ENCODE measurements at regions not wholly inside any gene's neighbourhood (a gene's known extent, or its start where the extent isn't known, plus 50 kb on each side); places are given as distances from the start of the nearest gene placed in this dataset.

DNA sequence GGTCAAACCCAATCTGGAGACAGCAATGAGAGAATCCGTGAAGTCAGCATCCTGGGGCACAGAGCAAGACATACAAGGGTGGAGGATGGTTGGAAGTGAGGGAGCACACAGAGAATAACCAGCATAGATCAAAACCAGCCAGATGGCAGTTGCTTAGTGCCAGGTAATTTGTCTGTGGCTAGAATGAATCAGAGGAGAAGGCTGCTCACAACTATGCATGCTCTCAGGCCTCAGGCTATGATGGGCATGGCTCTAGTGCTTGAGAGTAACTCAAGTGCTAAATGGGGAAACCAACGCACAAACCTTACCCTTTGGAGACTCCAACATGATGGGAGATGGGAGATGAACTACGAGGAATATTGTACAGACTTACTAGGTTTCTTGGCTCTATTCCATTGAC lies 160.8 kb downstream of the DMRT2 start:
- Mint-ChIP-seq H3K4me3 (no peak overlapping the region), H3K36me3 (ENCODE audit: low read depth) (peaks cover 5% of the 10 kb centered on the region; the same call in 1 of the 2 replicates), H3K4me1 (ENCODE audit: low read depth) (peaks cover 32% of the 10 kb centered on the region), H3K9me3 (peaks cover 6% of the 10 kb centered on the region; the same call in 1 of the 2 replicates), H3K27me3 (ENCODE audit: insufficient read depth) (no peaks in the 10 kb centered on the region; the same call in none of the 2 replicates), H3K27ac (no peak overlapping the region)
- DNase-seq = peak; percentile 45
- TF ChIP-seq, protein P1, sequence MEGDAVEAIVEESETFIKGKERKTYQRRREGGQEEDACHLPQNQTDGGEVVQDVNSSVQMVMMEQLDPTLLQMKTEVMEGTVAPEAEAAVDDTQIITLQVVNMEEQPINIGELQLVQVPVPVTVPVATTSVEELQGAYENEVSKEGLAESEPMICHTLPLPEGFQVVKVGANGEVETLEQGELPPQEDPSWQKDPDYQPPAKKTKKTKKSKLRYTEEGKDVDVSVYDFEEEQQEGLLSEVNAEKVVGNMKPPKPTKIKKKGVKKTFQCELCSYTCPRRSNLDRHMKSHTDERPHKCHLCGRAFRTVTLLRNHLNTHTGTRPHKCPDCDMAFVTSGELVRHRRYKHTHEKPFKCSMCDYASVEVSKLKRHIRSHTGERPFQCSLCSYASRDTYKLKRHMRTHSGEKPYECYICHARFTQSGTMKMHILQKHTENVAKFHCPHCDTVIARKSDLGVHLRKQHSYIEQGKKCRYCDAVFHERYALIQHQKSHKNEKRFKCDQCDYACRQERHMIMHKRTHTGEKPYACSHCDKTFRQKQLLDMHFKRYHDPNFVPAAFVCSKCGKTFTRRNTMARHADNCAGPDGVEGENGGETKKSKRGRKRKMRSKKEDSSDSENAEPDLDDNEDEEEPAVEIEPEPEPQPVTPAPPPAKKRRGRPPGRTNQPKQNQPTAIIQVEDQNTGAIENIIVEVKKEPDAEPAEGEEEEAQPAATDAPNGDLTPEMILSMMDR (IDR thresholded peaks at IDR 0.05) = no peak

- no peaks in the 10 kb centered on the region for H3K36me3 Mint-ChIP-seq (ENCODE audit: low read depth)
- H3K27ac Mint-ChIP-seq = peak overlapping the region; percentile 77
Observed at GRCh38 chr9:1216532-1216931, 166.4 kb downstream of the DMRT2 start.

GRCh38 chr9:1217076-1217475 lies 166.9 kb downstream of the DMRT2 start:
- peak overlapping the region; percentile 63 for H3K4me3 Mint-ChIP-seq
- H3K9me3 Mint-ChIP-seq = no peaks in the 10 kb centered on the region
- H3K27ac Mint-ChIP-seq = peak overlapping the region; percentile 75
- H3K27me3 Mint-ChIP-seq (ENCODE audit: insufficient read depth) = peaks cover 2% of the 10 kb centered on the region; the same call in 1 of the 2 replicates
- TF ChIP-seq, protein P1 (IDR thresholded peaks at IDR 0.05) = no peak
- no peaks in the 10 kb centered on the region for H3K36me3 Mint-ChIP-seq (ENCODE audit: low read depth)
- DNase-seq = no peak
- peaks cover 45% of the 10 kb centered on the region for H3K4me1 Mint-ChIP-seq (ENCODE audit: low read depth)

More at GRCh38 chr9:1216532-1216931, 166.4 kb downstream of the DMRT2 start:
- peak; percentile 56 for DNase-seq
- TF ChIP-seq, protein P1 (IDR thresholded peaks at IDR 0.05) = no peak
- Mint-ChIP-seq H3K4me1 (ENCODE audit: low read depth) (peaks cover 40% of the 10 kb centered on the region), H3K27me3 (ENCODE audit: insufficient read depth) (peaks cover 2% of the 10 kb centered on the region; the same call in 1 of the 2 replicates), H3K4me3 (peak overlapping the region; percentile 26; the same call in 1 of the 2 replicates), H3K9me3 (no peaks in the 10 kb centered on the region)

DNA sequence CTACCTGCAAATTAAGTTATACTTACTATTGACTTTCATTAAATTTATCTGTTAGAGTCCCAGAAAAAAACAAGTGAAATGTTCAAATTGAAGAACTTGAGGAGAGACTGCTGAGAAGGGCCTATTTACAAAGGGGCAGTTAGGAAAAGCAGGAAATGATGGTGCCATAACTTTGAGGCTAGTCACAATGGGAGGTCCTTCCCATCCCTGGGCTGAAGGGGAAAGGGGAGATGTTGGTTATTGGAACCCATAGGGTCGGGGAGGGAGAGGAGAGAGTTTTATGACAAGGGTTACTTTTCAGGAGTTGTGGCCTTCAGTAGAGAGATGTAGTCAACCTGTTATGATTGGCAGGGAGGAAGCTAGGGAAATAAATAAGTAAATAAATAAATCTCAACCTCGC lies 169.1 kb downstream of the DMRT2 start:
- Mint-ChIP-seq H3K4me1 (ENCODE audit: low read depth) (peaks cover 60% of the 10 kb centered on the region), H3K9me3 (no peaks in the 10 kb centered on the region), H3K27me3 (ENCODE audit: insufficient read depth) (peaks cover 2% of the 10 kb centered on the region; the same call in 1 of the 2 replicates), H3K4me3 (no peak overlapping the region; the same call in 1 of the 2 replicates), H3K27ac (peak overlapping the region; percentile 82), H3K36me3 (ENCODE audit: low read depth) (no peaks in the 10 kb centered on the region)
- TF ChIP-seq, protein P1 (IDR thresholded peaks at IDR 0.05) = no peak
- DNase-seq = no peak

DNA sequence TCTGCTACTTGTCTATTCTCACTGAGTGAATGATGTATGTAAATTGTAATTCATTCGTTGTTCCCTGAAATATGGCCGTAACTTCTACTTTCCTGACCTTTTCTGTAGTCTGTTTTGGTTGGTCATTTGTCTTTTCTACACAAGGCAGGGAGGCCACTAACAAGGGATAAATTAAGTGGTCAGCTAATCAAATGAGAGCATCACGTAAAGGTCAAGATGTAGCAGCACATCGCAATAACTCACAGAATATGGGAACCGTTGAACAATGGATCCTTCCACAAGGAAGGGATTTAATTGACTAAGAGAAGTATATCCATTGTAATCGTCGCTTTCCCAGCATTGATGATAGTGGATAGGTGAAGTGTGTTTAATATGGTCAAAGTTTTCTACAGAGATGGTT lies 171.1 kb downstream of the DMRT2 start:
- H3K9me3 Mint-ChIP-seq = no peaks in the 10 kb centered on the region
- no peak overlapping the region for H3K4me3 Mint-ChIP-seq
- TF ChIP-seq, protein P1 (IDR thresholded peaks at IDR 0.05) = no peak
- no peak overlapping the region for H3K27ac Mint-ChIP-seq
- DNase-seq = no peak
- no peaks in the 10 kb centered on the region for H3K36me3 Mint-ChIP-seq (ENCODE audit: low read depth)
- peaks cover 2% of the 10 kb centered on the region; the same call in 1 of the 2 replicates for H3K27me3 Mint-ChIP-seq (ENCODE audit: insufficient read depth)
- H3K4me1 Mint-ChIP-seq (ENCODE audit: low read depth) = peaks cover 56% of the 10 kb centered on the region
